Femur (tissue), 1 donor: ENCODE measurements at regions not wholly inside any gene's neighbourhood (a gene's known extent, or its start where the extent isn't known, plus 50 kb on each side); places are given as distances from the start of the nearest gene placed in this dataset.

Experiments used
- DNase-seq: peaks from one replicate; pipeline ENCODE4 v3.0.0-alpha.2; 2017

DNA sequence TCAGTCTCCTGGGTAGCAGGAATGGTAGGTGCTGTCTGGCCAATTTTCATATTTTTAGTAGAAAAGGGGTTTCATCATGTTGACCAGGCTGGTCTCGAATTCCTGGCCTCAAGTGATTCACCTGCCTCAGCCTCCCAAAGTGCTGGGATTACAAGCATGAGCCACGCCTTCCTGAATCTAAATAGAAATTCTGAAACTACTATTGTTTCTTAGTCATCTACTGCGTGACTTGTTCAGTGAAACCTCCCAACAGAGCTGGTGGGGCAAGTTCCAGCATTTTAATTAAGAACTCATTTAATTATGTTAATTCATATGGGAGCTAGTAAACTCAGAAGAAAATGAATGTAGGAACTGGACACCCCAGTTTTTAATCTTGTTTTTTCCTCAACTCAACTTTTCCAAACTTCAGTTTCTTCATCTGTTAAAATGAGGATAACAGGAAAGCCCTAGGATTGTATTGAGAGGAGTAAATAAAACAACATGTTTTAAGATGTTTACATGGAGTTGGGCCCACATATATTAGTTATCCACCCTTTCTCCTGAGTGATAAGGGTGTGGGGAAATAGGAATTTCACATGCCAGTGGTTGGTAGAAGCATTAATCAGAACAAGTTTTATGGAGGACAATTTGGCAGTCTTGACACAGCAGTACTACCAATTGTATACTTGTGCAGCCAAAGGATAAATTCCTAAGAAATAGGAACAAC lies 335.8 kb upstream of the E2F7 start:
- no peak for DNase-seq

DNA sequence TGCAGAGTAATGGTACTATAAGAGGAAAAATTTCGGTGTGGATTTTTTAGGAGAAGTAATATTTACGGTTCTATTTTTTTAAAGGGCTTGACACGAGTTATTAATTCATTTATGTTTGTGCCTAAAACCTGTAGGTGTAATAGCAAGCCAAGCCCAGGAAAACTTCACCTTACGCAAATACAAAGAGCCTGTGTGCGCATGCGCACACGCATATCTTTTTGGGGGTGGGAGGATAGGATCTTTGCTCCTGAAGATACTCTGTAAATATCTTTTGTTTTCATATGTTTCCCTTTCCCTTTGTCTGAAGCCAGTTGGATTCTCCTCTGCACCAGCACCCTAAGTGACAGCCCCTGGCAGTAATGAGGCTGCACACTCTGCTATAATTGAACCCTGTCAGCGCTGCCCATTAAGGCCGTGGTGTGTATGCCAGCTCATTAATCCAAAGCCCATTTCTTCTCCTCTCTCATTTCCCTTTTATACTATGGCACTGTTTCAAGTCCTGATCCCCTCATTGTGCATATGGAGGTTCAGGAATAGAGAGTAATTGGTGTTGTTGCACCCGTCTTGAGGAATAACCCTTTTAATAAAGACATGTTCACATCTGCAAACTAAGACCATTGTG lies 327.2 kb upstream of the E2F7 start:
- DNase-seq: no peak

DNA sequence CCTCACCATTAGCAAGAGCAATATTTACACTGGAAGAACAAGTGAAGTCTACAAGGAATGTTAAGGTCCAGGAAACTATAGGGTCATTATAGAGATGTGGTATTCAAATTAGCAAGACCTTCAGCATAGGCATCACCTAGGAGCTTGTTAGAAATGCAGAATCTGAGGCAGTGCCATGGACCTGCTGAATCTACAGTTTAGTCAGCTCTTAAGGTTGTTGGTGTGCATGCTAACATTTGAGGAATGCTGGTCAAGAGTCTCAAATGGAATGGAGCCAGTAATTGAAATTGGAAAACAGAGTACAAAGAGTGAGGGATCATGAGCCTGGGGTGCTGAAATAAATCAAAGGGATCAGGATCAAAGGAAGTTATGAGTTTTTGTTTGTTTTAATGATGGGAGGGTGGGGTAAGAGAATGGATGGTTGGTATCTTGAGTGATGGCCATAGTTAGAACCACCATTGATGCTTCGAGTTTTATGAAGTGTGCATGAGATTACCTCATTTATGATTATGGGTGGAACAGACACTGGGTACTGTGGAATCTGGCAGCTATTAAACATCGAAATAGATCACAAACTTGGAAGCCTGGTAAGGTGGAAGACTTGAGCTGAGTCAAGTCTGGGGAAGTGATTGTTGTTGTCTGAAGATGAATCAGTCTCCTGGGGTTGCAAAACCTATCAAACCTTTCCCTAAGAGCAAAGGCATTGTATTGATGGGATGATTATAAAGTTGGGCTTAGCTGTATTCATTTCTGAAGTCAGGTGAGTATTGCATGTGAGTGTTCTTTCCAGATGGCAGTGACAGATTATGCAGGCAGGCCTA lies 323.3 kb upstream of the E2F7 start:
- DNase-seq: no peak

DNA sequence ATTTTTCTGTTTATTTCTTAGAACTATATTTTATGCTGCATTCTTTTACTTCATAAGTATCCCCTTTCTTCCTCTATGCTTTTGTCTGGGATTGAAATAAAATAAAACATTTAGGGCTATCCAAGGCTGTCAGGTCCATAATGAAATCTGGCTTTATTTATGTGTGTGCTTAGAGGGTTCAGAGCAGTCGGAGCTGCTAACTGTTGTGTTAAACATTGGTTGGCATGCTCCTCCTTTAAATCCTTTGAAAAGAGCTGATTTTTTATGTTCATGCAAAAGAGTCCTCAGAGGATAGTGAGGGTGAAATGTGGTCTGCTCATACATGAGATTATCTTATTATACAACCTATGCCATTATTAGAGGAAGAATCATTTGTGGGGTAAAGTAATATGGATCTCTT lies 322.3 kb upstream of the E2F7 start:
- DNase-seq: no peak

DNA sequence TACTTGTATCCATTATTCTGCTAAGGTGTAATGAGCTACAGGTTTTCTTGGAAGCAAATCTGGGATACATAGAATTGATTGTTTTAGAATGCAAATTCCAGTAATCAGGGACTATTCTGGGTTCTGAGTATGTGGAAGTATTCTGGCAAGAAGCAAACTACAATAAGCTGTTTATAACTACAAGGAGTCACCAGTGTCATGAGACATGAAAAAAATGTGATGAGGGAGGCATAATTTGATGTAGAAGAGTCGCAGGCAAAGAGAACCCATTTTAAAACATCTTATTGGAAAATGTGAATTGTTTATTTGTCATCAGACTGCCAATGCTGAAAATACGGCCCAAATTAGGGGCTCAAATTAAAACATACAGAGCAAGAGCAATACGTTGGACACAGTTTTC lies 321.8 kb upstream of the E2F7 start:
- no peak for DNase-seq

DNA sequence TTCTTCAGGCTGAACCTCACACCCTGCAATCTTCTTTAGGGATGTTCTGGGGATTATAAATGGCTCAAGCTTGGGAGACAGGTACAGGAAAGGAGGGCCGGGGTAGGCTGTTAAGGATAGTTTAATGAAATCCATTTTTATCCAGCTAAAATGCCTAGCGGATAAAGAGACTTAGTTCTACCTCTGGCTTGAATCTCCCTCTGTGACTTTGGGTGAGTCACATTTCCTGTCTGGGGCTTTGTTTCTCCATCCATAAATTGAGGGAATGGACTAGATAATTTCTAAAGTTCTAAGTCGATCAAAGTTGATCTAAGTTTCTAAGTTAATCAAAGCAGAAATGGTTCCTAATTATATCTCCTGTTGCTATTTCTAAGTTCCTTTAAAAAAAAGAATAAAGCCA lies 319.6 kb upstream of the E2F7 start:
- DNase-seq: no peak

DNA sequence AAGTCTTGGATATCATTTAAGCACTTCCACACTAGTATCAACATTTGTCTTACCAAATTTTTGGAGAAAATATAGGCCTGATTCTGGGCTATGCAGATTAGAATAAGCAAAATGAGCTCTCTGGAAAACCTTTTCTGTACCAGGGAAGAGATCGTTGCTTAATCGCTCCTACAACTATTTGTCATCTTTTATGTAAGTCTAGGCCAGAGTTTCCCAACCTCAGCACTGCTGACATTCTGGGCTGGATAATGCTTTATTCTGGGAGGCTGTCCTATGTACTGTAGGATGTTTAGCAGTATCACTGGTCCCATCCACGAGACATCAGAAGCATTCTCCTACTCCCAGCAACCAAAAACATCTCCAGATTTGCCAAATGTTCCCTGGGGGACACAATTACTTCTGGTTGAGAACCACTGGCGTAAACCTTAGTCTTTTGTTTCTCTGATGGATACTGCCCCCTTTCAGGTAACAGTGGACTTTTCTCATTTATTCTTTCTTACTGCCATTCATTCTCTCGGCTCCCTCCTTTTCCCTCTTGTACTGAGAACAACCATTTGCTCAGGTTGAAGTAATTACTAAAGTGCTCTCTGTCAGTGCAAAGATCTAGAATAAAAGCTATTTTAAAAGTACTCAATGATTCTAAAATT lies 316.9 kb upstream of the E2F7 start:
- DNase-seq: no peak

DNA sequence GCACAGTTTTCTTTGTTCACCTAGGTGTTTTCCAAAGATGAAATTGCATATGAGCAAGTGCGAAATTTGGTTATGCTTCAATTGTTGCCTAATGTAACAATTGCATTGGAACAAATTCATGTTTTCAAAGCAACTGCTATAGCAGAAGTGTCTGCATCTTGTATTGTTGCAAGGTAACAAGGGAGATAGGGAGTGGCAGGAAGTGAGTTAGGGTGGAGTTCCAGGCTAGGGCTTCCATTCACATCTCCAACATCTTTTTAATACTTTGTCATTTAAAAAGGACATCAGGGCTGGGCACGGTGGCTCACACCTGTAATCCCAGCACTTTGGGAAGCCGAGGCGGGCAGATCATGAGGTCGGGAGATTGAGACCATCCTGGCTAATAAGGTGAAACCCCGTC lies 312.3 kb upstream of the E2F7 start:
- no peak for DNase-seq

DNA sequence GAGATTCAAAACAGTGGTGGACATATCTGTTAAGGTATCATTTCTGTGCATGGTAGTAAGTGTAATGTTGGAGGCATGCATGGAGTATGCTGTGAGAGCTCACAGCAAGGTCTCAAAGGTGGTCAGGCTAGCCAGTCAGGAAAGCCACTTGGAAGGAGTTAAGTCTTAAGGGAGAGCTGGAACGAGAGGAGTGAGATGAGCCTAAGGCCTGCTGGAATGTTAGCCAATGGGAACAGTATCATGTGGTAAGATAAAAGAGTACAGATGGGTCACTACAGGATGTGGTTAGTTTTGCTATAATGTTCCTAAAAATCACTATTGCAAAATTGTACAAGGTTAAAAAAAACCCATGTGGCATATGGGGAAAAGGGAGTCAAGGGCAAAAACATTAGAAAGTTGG lies 311.7 kb upstream of the E2F7 start:
- no peak for DNase-seq

DNA sequence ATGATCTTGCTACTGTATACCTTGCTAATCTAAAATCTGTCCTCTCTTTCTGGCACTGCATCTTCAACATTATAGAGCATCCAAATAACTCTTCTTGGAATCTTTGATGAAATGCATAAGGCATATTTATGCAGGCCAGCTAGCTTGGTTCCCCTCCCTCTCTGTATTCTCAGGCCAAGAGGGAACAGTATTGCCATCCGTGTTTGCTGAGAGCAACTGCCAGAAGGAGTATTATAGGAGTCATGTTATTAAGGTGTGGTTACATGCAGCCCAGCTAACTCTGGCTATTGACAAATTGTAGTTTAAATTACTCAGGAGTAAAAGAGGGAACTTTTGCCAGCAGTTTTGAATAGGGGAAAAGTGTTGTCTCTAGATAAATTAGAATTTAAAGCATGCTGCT lies 309.3 kb upstream of the E2F7 start:
- DNase-seq: no peak

DNA sequence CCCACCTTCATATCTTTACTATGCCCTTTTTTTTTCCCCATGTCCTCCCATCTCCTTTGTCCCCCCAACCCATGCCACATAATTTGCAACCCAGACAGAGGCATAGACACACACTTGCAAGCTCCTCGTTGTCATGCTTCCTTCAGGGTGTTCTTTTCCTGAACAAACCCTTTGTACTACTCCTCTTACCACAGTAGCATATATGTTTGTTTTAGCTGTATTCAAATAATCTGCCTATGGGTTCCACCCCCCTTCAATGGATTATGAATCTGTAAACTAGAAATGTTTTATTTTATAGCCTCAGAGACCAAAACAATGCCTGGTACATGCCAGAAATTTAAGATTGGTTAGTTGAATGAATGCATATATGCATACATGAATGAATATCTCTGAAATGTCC lies 307.1 kb upstream of the E2F7 start:
- no peak for DNase-seq

DNA sequence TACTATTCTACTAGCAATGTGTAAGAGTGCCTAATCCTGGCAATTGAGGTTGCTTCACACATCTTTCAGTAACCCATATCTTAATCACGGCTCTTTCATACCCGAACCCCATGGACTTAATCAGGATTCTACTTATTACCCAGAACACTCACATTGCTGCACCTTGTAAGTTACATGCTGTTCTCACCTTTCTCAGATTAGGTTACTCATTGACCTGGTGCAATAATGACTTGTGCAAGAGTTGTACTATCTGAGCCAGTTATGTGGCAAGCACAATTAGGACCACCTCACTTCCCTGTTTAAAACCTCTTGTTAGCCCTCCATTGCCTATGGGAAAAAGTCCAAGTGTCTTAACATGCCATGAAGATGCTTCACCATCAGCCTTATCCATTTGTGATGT lies 306.7 kb upstream of the E2F7 start:
- DNase-seq: no peak

DNA sequence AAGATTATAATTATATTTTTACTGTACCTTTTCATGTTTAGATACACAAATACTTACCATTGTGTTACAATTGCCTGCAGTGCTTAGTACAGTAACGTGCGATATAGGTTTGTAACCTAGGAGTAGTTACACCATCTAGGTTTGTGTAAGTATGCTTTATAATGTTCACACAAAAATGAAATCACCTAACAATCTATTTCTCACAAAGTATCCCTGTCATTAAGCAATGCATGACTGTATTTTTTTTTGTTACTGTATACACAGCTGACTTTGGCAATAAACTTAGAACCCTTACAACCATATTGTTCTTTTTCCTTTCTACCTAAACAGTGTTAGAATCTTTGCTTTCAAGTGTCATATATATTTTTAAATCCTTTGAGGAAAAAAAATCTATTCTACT lies 303.0 kb upstream of the E2F7 start:
- DNase-seq: no peak

DNA sequence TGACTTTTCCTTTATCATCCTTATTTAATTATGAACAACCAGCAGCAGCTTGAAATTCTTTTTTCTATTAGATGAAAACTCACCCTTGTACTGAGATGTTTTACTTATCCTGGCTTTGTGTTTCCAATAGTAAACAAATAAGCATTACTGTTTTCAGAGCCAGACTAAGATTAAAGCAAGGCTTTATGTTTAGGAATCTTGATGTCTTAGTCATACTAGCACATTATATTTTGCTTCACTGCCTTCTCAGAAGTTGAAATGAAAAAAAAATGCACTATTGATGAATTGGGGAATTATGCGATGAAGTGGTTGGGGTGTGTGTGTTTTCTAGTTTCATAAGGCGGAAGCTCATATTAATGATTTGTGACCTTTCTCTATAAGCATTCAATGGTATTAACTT lies 301.2 kb upstream of the E2F7 start:
- no peak for DNase-seq

DNA sequence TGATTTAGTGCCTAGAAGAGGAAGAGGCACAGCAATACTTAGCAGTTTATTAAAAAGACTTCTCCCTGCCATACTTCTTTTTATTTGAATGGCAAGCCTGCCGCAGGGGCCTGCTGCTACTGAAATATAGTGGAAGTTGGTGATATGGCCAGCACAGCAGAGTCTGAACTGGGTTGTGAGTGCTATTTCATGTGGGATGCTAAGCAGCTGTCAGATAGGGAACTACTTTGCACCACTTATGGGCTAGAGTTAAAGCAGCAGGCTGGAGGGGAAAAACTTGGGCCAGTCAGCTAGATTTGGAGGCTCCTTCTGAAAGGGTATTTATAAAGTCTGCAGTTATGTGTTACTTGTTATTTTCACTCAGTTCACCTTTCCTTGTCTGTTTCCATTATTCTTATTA lies 299.0 kb upstream of the E2F7 start:
- DNase-seq: no peak

DNA sequence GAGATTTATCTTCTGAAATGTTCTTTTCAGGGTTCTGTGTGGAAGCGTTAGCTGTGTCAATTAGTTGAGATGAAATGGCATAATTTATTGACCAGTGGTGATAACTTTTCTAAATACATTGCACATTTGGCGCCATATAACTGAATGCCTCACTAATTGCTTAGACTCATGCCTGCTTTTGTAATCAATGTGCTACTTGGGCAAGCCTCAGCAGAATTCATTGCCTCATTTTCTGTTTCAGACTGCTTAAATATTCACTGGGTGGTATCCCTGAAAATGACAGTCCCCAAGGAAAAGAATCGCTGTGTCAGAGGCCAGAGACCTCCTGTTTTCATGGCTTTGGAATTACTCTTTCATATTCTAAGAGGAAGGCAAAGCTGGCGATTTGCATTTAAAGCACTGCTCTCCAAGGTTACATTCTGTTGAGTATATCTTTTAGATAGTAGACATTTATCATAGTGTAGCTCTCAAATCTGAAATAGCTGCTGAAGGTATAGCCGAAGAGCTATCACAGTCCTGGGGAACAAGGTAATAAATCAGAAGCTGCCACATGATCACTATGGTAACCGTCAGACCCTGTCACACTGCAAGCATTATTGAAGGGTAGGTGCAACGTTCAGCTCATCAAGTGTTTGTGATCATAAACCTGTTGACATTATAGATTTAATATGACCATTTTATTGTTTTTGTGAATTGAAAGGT lies 297.3 kb upstream of the E2F7 start:
- no peak for DNase-seq

DNA sequence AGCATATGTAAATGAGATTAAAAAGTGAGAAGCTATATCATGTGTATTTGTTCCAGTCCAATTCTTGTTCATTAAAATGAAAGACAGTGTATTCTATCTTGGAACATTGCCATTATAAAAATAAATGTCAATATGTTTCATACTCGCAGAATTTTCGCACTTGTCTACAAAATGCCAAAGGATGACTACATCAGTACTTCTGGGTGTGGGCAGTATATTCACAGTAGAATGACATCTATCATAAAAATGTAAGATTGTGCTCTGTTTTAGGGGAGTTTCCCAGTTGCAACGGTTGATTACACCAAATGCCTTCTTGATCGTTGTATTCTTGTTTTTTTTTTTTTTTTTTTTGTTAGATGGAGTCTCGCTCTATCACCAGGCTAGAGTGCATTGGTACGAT lies 292.3 kb upstream of the E2F7 start:
- DNase-seq: no peak

DNA sequence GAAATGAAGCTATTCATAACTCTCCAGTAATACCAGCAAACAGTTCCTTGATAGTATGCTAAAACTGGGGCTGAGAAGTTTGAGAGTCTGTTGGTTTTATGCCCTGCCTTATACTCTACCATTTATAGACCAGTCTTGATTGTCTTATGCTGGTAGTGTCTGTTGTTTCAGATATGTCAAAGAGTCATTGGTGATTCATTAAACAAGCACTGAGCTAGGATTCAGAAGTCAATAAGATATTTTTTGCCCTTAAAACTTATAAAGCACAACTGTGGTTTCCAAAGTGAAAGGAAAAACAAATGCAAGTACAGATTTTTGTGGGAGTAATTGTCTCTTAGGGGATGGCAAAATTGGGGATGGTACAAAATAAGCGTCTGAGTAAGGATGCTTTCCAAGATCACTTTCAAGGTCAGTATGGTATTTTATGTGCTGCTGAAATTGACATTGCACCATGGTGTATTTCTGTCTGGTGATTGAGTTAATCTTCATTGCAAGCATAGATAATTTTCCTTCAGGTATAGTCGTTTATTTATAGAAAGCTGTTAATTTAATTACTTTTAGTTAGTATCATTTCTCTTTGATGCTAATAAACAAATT lies 289.5 kb upstream of the E2F7 start:
- DNase-seq: no peak

DNA sequence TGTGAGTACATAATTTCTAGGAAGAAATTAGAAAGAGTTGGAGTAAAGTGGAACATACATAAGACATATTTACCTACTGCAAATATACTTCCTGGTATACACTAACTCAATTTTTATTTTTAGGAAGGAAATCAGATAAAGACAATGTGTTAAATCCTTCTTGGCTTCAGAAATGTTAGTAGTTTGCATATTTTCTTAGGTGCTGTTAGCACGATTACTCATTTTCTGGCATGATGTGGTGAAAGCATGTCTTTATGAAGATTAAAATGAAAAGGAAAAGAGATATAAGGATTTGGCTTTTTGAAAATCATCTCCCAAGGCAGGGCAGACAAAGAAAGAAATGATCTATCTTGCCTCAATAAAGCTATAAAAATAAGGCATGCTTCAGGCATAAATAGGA lies 287.6 kb upstream of the E2F7 start:
- DNase-seq: no peak

DNA sequence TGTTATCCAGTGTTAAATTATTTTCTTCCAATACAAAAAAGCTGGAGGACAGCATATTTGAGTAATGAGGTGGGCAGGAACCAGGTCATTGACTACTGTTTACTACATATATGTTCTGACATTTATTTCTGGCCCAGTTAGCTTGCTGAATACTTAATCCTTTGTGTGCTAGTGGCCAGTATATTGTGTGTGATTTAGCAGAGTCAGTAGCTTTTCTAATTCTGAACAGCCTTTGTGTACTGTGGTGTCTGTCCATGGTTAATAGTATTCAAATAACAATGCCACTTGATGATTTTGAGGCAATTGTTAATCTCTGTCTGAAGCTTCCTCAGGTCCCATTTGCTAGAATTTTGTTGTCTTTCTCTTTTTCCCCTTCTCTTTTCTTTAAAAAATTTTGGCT lies 286.5 kb upstream of the E2F7 start:
- DNase-seq: no peak

DNA sequence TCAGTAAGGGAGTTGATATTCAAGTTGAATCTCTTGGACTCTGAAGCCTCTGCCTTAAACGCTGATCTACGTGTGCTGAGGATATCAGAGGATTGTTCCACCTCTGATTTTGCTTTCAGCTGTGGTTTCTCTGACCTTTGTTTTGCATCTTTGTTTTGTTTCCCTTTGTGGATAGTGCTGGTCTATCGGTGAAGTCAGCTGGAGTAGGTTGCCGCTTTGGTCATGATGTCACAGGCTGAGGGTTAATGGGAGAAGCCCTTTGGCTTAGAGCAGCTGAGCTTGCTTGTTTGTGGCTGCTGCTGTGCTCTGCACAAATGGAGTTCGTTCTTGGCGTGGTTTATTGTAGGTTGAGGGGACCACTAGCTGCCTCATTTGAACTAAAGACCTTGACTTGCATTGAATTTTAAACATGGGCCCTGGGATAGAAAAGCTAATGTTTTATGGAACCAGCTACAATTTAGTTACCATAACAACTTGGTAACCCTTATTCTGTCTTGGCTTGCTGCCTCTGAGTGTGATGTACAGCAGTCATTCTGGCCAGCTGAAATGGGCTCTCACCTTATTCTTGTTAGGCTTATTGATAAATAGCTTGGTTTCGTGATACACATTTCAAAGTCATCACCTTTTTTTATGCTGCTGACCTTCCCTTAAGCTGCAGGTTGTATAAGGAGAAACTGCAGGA lies 284.5 kb upstream of the E2F7 start:
- peak; percentile 38 for DNase-seq

DNA sequence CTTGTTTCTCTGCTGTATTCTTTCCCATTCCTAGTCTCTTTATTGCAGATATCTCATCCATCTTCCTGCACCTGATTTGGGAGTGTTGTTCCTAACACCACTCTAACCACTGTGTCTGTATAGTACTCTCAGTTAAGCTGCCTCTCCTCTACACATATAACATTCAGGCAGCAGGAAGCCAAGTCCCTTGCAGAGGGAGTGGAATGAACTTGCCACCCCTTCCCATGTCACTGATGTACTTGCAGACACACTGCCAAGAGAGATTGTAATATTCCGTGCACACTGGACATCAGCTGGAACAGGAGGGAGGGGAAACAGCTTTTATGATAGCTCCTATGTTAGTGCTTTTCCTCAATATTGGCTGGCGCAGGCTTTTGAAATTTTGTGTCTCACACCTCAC lies 281.6 kb upstream of the E2F7 start:
- DNase-seq: no peak
